ENCODE measurements at regions not wholly inside any gene's neighbourhood (a gene's known extent, or its start where the extent isn't known, plus 50 kb on each side); places are given as distances from the start of the nearest gene placed in this dataset.

- TF ChIP-seq, protein P1, sequence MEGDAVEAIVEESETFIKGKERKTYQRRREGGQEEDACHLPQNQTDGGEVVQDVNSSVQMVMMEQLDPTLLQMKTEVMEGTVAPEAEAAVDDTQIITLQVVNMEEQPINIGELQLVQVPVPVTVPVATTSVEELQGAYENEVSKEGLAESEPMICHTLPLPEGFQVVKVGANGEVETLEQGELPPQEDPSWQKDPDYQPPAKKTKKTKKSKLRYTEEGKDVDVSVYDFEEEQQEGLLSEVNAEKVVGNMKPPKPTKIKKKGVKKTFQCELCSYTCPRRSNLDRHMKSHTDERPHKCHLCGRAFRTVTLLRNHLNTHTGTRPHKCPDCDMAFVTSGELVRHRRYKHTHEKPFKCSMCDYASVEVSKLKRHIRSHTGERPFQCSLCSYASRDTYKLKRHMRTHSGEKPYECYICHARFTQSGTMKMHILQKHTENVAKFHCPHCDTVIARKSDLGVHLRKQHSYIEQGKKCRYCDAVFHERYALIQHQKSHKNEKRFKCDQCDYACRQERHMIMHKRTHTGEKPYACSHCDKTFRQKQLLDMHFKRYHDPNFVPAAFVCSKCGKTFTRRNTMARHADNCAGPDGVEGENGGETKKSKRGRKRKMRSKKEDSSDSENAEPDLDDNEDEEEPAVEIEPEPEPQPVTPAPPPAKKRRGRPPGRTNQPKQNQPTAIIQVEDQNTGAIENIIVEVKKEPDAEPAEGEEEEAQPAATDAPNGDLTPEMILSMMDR (IDR thresholded peaks at IDR 0.05): no peak
- TF ChIP-seq EP300 (IDR thresholded peaks at IDR 0.05; ENCODE audit: low read depth): no peak
Measured at GRCh38 chr3:135862361-135862760, 103.2 kb upstream of the PPP2R3A start.
